D341Med (cell line): ENCODE measurements at regions not wholly inside any gene's neighbourhood (a gene's known extent, or its start where the extent isn't known, plus 50 kb on each side); places are given as distances from the start of the nearest gene placed in this dataset.
A peak's percentile ranks its signal among the peaks of the same experiment; 100 is the strongest.
"Not testable (repeated sequence)": the region's sequence is repeated elsewhere in the genome, so short reads cannot be mapped to it uniquely, and the experiment has no call there.

ENCODE experiments used
- DNase-seq: peaks from one replicate; pipeline ENCODE4 v3.0.0; 2012; ENCODE audit warnings: low spot score

DNA sequence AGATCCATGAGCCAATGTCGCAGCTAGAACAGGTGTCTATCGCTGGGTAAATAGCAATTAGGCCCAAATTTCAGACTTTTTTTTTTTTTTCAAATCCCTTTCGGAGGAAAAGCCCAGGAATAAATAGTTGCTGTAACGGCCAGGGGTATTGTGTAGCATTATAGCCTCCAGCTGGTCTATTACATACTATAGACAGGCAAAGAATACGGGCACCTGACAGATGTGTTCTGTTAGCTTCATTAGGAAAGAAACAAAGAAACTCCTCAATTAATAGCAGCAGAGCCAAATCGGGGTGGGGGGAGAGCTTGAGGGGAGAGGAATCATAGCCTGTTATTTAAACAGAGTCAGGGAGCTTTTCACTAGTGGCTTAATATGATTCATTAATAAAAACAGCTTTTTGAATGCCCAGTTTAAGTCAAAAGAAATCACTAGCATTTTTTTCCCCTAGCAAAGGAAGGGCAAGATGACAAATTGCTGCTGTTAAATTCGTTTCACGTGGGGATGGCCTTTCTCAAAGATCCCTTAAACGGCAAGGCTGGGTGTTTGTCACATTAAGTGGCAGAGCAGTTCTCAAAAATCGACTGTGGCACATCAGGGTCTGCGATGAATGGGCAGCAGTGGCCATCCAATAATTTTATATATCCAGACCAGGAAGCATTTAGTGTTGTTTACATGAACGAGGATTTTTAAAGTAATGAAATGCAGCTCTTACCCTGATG, 139.4 kb downstream of the ID4 start:
- DNase-seq, result no peak

DNA sequence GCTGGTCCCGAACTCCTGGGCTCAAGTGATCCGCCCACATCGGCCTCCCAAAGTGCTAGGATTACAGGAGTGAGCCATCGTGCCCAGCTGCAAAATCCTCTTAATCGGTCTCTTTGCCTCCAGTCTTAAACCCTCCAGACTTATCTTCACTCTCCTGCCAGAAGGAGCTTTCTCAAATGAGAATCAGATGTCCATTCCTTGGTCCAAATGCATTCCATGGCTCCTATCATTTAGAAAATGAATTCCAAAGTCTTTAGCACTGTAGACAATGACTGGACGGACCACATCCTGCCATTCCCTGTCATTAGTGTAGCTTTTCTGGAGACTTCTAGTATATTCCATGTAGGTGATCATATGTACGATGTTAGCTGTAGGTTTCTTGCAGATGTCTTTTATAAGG, 141.9 kb downstream of the ID4 start:
- no peak for DNase-seq

DNA sequence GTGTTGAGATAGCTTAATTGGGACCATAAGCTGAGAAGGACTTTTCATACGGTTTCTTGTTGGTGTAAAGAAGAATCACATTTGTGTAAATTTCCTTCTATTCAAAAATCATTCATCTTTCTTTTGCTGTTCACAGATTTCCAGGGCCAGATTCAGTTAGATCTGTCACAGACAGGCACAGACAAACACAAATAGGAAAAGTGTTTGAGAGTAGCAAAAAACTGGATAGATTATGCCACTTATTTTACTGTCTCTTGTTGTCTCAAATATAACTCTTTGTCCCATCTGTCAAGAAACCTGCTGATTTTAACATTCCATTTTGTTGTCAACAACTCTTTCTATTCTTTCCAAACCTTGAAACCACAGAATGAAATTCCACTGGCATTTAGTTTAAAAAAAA, 142.8 kb downstream of the ID4 start:
- DNase-seq, result no peak

DNA sequence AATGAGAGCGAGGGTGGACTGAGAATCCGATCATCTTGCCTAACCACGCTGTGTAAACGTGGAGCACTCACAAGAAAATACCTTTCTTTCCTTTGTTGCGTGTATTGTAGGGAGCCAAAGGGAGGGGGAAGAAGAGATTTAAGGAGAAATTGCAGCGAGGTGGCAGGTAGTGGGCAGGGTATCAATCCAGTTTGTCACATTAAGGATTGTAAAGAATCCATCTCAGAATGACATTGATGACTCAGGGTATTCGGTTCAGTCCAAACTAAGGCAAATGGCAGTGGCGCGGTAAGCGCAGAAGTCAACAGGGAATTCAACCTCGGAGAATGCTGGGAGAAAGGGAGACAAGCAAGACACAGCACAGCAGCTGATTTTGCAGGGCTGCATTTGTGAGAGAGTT, 146.2 kb downstream of the ID4 start:
- DNase-seq, result no peak

DNA sequence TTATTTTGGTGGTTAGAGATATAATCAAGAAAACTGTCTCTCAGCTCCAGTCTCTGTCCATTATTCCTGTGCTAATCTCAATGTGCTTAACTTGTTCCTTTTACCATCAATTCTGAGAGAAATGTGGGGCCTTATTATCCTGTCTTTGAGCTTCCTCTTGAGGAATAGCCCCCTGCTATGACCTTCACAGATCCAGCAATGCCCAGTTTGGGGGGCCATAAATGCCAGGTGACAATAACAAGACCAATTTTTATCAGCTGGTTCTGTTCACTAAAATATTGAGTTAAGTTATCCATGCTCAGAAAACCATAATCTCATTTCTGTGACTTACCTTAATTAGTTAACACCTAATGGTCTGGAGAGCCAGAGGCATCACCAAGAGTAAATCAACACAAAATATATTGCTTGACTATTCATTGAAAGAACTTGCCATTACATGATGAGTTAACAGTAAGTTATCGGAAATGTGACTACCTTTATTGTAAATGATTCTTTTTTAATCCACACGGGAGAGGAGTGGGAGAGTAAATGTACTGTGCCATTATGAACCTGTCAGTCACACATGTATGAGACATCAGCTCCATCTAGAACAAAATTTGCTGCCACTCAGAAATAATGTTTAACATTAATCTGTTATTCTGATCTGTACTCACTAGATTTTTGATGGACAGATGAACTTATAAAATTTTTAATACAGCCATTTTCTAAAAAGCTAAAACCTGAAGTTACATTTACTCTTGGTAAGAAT, 149.7 kb downstream of the ID4 start:
- no peak for DNase-seq

DNA sequence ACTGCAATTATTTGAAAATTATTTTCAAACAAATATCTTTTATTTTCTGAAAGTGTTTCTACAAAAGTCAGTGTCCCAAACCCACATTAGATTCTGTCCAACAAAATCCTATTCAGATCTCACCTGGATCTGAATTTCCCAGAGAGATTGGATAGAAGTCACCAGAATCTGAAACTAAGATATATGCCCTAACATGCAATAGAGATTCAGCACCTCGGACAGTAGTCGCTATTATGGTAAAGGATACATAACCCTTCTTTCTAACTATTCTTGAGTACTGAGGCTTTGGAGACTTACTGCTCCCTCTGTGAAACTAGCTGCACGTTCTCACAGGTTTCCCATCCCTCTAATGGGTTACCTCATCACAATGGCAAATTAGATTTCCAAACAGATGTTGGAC, 151.4 kb downstream of the ID4 start:
- DNase-seq, result no peak

DNA sequence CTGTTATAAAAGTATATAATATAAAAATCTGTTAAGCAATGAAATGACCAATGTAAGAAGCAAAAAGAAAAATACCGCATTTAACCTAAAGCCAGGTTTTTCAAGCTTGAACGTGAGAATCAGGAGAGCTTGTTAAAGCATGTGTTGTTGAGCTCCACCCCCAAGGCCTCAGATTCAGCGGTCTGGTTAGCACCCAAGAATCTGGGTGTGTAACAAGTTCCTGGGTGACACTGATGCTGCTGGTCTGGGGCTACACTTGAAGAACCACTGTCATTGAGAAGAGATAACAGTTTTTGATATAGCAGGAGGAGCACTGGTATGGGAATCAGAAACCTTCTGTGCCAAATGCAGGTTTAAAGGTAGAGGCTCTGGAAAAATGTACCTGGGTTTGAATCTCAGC, 154.0 kb downstream of the ID4 start:
- DNase-seq, result no peak

DNA sequence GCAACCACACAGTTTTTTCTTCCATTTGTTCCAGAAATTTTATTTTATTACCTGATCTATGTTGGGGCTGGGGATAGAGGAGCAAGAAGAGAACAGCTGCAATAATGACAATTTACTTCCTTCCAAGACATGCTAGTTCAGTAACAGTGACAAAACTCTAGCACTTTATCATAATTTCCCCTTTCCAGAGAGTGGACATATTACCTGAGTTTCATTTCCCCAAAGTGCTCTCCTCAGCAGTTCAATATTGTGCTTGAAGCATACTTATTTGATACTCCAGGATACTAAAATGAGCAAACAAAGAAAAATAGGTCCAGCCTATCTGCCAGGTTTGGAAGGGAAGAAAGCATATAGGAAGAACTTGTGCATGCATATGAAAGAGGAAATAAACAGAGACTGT, 157.7 kb downstream of the ID4 start:
- DNase-seq, result no peak

DNA sequence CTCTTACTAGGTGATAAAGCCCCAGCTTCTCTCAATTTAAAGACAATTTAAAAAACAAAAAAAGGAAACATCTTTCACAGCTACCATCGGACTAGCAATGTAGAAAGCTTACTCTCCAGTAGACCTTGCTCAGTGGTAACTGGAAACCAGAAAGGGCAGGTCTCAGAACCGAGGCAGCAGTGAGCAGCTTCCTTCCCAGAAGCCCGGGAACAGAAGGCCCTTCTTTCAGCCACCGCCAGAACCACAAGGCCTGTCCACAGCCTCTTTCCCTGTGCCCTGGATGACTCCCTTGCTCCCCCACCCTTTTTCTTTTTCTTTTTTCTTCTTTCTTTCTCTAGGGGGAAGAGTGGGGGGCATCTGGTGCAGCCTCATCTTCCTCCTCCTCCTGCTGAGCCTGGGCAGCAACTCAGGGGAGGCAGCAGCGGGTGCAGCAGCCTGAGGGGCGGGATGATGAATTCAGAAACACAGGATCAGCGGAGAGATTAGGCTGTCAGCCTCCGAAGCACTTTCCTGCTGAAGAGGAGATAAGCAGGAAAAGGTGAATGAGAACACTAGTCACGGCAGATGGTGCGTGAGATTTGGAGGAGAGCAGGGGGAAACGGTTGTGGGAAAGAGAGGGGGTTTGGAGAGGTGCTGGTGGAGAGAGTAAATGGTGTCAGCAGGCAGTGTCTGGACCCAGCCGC, 158.5 kb downstream of the ID4 start:
- peak; percentile 81 for DNase-seq

DNA sequence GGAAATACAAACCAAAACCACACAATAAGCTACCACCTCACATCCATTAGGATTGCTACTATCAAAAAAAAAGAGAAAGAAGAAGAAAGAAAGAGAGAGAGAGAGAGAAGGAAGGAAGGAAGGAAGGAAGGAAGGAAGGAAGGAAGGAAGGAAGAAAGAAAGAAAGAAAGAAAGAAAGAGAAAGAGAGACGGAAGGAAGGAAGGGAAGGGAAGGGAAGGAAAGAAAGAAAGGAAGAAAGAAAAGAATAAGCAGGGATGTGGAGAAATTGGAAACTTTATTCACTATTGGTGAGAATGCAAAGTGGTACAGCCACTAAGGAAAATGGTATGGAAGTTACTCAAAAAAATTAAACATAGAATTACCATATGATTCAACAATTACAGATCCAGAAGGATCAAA, 159.9 kb downstream of the ID4 start:
- DNase-seq, result no peak

DNA sequence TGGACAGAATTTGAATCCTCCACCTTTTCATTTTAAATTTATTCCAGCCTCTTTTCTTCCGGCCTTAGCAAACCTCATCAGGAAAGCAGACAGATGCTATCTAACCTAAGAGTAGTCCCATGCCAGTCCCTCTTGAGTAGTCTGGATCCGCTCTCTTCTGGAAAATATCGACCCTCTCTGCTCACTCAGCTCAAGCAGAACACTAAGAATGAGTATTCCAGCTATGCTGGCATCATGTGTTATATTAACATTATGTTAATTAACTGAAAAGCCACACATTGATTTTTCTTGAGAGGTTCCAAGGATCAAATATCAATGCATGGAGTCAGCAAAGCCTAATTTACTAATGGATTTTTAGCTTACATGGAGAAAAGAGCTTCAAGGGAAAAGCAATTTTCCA, 161.4 kb downstream of the ID4 start:
- DNase-seq, result no peak

DNA sequence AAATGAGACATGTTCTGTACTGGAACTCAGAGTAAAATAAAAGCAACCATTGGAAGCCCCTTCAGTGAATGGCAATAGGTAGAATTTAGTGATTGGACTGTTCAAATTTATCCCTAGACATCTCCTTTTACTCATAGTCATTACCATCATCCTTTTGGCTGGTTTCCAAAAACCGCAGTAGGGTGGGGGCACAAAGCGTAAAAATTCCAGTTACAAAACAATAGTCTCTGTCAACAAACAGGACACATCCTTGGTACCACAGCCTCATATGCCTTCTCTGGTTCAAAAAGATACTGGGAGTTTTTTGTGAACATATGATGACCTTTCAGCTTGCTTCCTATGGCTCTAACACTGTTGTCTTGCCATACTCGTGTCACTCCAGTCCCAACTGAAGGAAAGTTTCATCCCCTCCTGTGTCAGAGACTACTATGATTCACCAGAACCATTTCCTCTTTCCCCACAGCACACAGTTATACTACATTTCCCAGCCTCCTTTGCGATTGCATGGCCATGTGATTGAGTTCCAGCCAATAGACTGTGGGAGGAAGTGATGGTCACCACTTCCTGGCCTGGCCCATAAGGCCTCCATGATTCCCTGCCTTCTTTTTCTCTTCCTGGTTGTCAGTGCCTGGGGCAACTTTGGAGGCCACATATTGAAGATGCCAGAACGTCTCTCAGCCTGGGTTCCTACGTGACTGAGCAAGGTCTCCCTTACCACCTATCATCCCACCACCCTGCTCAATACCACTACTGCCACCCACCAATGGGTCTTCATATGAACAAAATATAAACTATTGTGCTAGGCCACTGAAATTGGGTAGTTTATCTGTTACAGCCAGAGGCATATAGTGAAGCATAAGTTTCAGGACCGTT, 162.4 kb downstream of the ID4 start:
- DNase-seq, result peak; percentile 42

DNA sequence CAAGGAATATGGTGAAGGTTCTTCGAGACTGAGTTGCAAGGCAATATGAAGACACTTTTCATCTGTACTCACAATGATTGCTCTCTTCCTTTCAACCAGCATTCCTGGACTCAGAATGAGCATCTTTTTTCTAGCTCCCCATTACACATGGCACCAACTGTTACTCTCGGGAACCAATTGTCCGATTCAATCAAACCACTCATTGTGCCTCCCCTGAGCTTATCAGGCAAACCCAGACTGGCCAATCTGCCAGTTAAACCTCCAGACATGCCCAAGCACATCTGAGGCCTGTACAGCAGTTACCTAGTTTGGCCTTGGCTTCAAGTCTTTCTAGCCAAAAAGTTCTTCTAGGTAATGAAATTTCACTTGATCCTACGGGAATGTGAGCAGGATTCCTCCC, 164.1 kb downstream of the ID4 start:
- no peak for DNase-seq

DNA sequence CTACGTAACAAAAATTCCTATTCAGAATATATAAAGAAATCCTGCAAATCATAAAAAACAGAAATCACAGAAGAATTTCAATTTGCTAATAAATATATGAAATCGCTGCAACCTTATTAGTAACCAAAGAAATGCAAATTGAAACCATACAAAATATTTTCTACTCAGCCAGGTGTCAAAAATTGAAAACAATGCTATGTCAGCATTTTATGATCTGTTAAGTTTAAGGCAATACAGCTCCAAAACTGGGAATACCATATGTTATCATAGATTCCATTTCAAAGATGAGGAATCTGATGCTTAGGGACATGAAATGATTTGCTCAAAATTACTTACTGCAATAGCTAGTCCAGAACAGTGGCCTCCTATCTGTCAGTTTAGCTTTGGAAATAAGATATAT, 168.9 kb downstream of the ID4 start:
- no peak for DNase-seq

DNA sequence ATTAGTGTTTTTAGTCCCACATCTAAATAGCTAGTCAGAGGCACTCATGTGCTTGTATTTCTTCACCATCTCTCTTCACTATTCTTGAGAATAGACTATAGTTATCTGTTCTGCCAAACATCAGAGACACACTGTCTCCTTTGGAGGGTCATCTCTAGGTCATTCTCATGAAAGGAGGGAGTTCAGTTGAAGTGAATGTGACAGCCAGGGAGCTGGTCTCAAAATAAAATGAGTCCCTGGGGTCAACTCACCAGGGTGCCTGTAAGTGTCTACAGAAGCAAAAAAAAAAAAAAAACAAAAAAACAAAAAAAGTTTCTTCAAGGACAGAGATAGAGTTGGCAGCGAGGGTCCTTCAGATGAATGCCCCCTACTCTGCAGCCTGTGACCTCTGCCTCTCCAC, 171.0 kb downstream of the ID4 start:
- DNase-seq, result no peak

DNA sequence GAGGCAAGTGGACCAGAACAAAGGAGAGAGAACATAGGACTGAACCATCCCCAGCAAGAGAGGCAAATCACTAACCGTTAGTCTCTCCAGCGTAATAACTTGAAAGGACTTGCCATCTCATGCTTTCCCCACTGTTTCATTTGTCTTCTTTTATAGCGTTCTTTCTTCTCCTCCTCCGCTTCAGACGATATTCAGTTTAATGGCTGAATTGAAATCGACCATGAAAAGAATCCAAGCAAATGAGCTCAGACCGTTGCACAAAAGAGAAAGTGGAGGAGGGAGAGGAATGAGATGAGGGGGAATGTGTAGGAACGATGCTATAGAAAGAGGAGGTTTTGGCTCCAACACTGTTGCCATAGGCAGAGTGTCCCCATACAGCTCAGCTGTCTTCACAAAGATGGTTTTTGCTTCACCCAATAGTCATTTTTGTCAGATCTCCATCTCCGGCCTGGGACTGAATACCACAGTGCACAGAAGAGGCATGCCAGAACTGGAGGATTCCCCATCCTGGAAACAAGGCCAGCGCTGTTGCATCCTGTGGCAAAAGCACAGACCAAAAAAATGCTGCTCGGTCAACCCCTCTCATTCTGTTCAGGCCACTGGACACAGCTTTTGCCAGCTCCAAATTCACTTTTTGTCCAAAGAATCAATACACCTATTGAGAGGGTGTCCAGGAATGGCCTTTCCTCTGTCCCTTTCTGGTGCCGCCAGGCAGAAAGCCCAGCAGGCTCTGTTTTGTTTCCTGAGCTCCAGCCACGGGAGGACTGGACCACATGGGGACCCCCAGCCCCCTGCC, 176.1 kb downstream of the ID4 start:
- DNase-seq, result no peak

DNA sequence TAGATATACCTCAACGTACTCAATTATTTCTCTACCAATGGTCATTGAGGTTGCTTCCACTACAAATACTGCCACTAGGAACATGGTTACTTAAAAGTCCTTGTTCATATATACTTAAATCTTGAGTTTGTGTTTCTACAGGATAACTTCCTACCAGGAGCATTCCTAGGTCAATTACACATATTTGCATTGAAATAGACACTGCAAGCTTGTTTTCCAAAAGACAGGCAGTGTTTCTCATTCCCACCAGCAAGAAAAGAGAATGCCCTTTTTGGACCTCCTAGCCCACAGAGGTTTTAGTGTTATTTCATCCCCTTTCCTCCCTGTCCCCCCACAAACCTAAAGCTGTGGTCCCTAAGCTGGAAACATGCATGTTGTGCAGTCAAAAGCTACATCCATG, 177.3 kb downstream of the ID4 start:
- DNase-seq, result no peak

DNA sequence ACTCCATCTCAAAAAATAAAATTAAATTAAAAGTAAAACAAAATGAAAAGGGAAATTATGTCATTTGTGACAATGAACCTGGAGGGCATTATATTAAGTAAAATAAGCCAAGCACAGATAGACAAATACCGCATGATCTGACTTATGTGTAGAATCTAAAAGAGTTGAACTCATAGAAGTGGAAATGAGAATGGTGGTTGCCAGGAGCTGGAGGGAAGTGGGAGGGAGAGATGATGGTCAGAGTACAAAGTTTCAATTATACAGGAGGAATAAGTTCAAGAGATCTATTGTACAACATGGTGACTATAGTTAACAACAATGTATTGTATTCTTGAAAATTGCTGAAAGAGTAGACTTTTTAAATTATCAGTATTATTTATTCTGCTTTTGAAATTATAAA, 183.4 kb downstream of the ID4 start:
- no peak for DNase-seq

DNA sequence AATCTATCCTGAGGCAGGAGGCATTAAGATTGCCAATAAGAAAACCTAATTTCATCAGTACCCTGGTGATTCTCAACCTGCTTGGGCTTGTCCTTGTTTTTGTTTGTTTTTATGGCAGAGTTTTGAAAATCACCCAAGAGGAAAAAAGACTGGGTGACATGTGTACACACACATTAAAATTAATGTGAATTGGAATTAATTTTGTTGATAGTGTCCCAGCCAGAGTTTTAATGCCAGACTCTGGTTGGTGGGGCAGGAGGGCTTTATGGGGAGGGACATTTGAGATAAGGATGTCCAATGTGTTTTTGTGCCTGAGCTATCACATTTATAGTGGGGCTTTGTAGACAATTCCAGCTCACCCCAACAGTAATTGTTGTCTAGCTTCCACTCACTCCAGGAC, 184.6 kb downstream of the ID4 start:
- no peak for DNase-seq

DNA sequence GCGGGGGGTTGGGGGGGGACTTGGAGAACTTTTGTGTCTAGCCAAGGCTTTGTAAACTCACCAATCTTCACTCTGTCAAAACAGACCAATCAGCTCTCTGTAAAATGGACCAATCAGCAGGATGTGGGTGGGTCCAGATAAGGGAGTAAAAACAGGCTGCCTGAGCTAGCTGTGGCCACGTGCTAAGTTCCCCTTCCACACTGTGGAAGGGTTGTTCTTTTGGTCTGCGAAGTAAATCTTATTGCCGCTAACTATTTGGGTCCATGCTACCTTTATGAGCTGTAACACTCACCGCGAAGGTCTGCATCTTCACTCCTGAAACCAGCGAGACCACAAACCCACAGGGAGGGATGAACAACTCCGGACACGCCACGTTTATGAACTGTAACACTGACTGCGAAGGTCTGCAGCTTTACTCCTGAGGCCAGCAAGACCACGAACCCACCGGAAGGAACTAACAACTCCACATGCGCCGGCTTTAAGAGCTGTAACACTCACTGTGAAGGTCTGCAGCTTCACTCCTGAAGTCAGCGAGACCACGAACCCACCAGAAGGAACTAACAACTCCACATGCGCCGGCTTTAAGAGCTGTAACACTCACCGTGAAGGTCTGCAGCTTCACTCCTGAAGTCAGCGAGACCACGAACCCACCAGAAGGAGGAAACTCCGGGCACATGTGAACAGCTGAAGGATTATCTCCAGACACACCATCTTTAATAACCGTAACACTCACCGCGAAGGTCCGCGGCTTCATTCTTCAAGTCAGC, 186.6 kb downstream of the ID4 start:
- DNase-seq, result not testable (repeated sequence)

DNA sequence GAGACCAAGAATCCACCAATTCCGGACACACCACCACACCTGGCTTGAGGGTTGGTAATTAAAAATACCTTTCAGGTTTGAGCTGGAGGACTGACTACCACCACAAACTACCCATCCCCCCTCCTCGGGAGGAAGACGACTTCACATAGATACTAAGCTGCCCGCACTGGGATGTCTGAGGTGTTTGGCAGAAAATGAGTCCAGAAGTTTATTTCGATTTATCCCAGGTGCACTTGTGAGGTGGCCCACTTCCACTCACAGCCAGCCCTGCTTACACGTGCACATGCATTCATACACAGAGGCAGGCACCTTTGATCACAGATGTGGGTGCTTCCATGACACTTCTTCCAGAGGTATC, 187.1 kb downstream of the ID4 start:
- no peak for DNase-seq
